Activated CD4-positive, alpha-beta T cell treated with anti-CD3 and anti-CD28 coated beads, Interleukin-2, amount 50 U/mL, for 16 hours (primary cell): ENCODE measurements at regions not wholly inside any gene's neighbourhood (a gene's known extent, or its start where the extent isn't known, plus 50 kb on each side); places are given as distances from the start of the nearest gene placed in this dataset.
"Not testable (repeated sequence)": the region's sequence is repeated elsewhere in the genome, so short reads cannot be mapped to it uniquely, and the experiment has no call there.

ENCODE experiments used
- DNase-seq: peaks from one replicate; pipeline ENCODE4 v3.0.0-alpha.2; 2020

DNA sequence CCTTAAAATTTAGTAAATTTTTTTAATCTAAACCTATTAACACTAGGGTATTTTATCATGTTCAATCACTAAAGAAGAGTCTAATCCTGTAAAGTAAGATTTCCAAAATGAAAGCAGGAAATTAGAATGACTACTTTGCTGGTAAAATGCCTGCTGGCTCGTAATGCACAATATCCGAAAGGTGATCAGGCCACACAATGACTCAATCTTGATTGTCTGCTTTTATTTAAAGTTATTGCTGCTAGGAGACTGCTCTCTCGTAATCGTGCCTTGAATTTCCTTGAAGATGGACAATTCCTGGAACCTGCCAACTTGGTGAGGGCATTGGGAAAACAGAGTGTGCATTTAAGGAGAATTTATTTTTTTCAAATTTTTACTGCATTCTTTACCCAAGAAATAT lies 1786.5 kb upstream of the RAG2 start:
- no peak for DNase-seq

GRCh38 chr11:38365274-38365673 lies 1767.2 kb upstream of the RAG2 start:
- no peak for DNase-seq

- no peak for DNase-seq
Observed at GRCh38 chr11:38356255-38356654, 1758.2 kb upstream of the RAG2 start.

DNA sequence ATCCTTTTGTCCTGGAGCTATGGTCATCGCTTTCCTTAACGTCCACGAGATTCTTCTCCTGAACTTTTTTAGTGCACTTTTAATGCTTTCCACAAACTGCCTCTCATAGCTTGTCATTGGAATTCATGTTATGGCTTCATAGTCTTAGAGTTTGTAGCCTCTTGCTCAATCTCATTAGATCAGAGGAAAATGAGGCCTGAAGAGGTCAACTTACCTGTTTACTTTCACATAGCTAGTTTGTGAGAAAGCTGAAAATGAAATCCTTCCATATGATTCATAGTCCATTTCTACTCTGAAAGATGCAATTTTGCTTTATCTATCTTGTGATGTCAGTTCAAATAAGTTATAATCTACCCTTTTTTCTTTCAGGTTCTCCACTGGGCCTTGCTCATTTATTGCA lies 1747.2 kb upstream of the RAG2 start:
- DNase-seq, result no peak

- not testable (repeated sequence) for DNase-seq
Observed at GRCh38 chr11:38341612-38342011, 1743.6 kb upstream of the RAG2 start.

GRCh38 chr11:38339835-38340440 lies 1741.9 kb upstream of the RAG2 start:
- no peak for DNase-seq

DNA sequence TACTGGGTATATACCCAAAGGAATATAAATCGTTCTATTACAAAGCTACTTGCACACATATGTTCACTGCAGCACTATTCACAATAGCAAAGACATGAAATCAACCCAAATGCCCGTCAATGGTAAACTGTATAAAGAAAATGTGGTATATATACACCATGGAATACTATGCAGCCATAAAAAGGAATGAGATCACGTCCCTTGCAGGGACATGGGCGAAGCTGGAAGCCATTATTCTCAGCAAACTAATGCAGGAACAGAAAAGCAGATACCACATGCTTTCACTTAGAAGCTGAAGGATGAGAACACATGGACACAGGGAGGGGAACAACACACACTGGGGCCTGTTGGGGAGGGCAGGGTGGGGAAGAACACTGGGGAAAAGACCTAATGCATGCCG lies 1740.0 kb upstream of the RAG2 start:
- DNase-seq, result not testable (repeated sequence)

DNA sequence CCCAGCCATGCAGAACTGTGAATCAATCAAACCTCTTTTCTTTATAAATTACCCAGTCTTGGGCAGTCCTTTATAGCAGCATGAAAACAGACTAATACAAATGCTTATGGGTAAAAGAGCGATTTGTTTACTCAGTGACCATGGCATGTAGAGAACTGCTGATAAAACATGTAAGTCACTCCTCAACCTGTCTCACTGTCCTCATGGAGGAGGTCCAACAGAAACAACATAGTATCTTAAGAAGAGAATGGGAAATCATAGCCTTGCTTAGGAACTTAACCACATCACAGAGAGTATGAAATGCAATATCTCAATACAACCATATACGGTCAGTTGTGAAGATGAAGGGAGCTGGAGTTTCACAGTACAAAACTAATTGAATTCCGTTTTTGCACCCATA lies 1734.0 kb upstream of the RAG2 start:
- no peak for DNase-seq

- DNase-seq, result no peak
Observed at GRCh38 chr11:38330578-38330977, 1732.5 kb upstream of the RAG2 start.

DNA sequence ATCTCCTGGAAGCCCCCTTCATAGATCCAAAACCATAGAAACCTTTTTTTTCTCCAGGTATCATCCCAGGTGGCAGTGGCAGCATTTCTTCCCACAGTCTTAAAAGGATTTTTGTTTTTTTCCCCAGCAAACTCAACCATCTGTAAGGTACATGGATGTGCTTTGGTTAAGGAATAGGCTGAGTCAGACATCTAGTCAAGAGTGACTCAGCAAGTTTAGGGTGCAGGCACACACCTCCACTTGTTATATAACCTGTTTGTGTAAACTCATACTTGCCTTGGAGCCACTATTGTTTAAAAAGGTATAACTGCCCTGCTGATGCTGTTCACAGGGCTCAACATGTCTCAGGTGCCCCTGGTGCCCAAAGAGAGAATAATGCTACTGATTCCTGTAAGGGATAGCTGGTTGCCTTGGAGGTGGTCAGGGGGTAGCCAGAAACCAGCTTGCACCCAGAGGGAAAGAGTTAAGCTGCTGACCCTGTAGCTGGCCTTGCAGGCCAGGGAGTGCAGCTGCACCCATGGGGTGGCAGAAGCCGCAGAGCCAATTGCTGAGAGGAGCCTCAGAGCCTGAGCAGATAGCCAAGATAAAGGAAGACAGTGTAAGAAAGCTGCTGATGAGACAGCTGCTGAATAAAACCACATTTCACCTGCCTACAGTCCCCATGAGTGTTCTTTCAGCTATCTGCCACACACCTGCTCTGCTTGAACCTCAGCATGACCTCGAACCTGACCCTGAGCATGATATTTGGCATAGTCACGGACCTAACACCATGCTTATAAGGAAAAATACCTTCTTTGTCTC lies 1726.1 kb upstream of the RAG2 start:
- no peak for DNase-seq

- DNase-seq, result no peak
Observed at GRCh38 chr11:38315151-38315550, 1717.1 kb upstream of the RAG2 start.

DNA sequence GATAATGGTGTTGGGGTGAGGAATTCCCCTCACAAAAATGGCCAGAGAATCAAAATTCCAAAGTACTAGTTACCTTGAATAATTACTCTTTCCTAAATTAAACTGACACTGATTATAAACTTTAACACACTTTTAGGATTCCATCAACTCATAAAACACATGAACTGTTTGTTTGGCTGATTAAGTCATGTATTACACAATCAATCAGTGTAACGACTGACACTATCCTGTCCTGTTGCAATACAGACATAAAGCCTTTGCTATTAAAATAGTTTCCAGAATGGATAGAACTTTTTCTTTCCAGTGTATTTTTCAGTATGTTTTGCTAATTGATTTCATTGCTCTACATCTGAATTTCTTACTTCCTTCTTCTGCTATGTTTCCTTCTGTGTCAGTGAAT lies 1709.4 kb upstream of the RAG2 start:
- no peak for DNase-seq

DNA sequence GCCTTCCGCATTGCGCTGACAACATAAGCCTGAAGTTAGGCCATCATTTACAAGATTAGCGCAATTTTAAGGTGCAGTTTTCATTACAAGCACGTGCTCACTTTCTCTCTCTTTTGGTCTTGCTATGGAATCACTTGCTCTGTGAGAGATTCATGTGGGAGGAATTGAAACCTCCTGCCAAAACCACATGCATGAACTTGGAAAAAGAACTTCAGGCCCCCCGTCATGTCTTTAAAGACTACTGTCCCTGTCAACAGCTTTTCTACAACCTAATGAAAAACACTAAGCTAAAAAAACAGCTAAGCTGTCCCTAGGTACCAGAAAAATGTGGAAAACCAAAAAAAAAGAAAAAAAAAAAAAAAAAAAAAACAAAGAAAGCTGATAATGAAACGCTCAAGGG lies 1707.6 kb upstream of the RAG2 start:
- no peak for DNase-seq

DNA sequence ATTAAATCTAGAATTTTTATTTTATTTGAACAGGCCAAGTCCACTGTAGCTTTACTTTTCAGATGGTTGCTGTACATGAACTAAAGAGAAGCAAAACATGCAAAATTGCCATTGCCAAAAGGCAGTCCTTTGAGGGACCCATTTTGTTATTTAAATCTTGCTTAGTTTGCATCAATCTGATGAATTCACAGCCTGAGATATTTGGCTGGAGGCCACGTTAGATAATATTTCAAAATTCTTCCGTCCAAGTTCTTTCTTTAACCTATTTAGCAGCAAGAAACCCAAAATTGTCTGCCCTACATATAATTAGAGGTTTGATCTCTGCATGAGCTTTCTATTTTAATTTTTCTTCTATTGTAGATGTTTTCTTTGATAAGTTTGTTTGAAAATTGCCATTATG lies 1706.9 kb upstream of the RAG2 start:
- no peak for DNase-seq

- DNase-seq, result no peak
Observed at GRCh38 chr11:38302564-38302963, 1704.5 kb upstream of the RAG2 start.

DNA sequence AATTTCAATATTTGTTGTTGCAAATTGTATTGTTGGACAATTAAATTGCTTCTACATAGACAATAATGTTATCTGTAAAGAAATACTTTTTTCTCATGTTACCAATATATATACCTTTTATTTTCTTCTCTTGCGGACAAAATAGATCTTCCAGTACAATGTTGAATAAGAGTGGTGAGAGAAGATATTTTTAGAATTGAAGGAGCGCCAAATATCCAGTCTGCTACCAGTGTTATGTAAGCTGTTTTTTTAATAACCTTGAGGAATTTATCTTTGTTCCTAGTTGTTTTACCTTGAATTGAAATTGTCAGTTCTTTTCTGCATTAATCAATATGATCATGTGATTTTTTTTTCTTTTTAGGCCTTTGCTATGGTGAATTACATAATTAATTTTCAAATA lies 1702.5 kb upstream of the RAG2 start:
- no peak for DNase-seq

DNA sequence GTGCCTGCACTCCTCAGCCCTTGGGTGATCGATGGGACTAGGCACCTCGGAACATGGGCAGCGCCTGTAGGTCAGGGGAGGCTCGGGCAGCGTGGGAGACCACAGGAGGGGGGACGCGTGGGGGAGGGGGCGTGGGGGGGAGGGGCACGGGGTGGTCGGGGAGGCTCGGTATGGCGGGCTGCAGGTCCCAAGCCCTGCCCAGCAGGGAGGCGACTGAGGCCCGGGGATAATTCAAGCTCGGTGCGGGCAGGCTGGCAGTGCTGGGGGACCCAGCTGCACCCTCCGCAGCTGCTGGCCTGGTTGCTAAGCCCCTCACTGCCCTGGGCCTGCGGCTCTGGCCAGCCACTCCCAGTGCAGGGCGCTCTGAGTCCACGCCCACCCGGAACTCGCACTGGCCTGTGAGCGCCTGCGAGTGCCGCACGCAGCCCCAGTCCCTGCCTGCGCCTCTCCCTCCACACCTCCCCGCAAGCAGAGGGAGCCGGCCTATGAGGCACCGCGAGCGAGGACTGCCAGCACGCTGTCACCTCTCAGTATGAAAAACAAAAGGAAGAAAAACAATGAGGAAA lies 1698.3 kb upstream of the RAG2 start:
- no peak for DNase-seq

GRCh38 chr11:38282718-38283117 lies 1684.7 kb upstream of the RAG2 start:
- no peak for DNase-seq

DNA sequence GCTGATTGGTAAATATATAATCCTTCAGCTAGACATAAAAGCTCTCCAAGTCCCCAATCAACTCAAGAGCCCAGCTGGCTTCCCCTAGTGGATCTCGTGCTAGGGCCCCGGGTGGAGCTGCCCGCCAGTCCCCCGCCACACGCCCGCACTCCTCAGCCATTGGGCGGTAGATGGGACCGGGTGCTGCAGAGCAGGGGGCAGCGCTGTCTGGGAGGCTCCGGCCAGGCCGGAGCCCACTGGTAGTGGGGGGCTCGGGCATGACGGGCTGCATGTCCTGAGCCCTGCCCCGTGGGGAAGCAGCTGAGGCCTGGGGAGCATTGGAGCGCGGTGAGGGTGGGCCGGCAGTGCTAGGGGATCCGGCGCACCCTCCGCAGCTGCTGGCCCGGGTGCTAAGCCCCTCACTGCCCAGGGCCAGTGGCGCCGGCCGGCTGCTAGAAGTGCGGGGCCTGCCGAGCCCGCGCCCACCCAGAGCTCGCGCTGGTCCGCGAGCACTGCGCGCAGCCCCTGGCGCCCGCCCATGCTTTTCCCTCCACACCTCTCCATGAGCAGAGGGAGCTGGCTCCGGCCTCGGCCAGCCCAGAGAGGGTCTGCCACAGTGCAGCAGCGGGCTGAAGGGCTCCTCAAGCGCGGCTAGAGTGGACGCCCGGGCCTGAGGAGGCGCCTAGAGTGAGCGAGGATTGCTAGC lies 1680.6 kb upstream of the RAG2 start:
- DNase-seq, result no peak

- DNase-seq, result no peak
Observed at GRCh38 chr11:38274031-38274430, 1676.0 kb upstream of the RAG2 start.

DNA sequence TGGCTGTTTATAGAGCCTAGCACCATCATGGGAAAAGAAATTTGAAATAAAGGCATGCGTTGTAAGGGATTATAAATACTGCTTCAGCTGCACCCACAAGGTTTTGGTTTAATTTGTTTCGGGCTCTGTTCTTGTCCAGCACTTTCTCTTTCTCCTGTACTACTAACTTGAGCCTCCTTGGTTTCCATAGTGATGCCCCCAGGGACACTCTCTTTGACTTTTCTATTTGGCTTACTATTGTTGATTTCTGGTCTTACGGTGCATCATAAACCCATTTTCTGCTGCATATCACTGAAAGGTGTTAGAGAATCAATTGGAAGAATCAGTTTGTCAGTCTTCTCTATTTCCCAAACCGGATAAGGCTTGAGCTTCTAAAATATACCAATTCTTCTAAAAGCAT lies 1674.3 kb upstream of the RAG2 start:
- DNase-seq, result no peak

DNA sequence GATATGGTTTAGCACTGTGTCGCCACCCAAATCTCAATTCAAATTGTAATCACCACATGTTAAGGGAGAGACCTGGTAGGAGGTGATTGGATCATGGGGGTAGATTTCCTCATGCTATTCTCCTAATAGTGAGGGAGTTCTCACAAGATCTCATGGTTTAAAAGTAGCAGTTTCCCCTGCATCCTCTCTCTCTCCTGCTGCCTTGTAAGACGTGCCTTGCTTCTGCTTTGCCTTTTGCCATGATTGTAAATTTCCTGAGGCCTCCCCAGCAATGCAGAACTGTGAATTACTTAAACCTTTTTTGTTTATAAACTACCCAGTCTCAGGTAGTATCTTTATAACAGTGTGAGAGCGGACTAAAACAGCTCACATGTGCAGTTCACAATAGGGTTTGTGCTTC lies 1668.7 kb upstream of the RAG2 start:
- DNase-seq, result no peak

DNA sequence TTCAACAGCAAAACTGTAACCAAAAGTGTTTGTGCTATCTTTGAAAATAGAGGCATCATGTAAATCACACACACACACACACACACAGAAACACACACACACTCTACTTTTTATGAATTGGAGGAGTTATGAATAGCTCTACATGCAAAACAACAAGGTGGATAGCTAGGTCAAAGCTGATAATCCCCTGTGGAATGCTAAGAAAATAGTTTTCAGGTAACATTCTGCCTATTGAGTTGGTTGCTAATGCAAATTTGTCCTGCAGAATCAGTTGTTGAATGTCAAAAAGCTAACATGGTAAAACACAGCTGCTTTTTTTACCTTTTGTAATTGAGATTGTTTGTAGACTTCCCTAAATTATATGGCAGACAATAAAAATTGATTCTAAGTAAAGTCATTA lies 1658.4 kb upstream of the RAG2 start:
- DNase-seq, result no peak

GRCh38 chr11:38254913-38255312 lies 1656.9 kb upstream of the RAG2 start:
- no peak for DNase-seq
